HepG2 (cell line): ENCODE measurements at regions not wholly inside any gene's neighbourhood (a gene's known extent, or its start where the extent isn't known, plus 50 kb on each side); places are given as distances from the start of the nearest gene placed in this dataset.
A peak's percentile ranks its signal among the peaks of the same experiment; 100 is the strongest.

Experiments used
- ATAC-seq: fragments of 200-7000 bp; cut with Tn5 transposase; 3 replicates; pipeline ENCODE4 v1.9.1; 2020; ENCODE audit warnings: mild to moderate bottlenecking, moderate library complexity
- BruUV-seq: library from RNA; stranded (reverse); fragments of 400-500 nt; replicated peaks from 2 replicates; lab custom pipeline; 2021; lab: Mats Ljungman, UMichigan
- CTCF ChIA-PET: fragments of 300-600 bp; formaldehyde crosslinking; extraction: SDS; loops from one replicate; lab custom pipeline; 2021; ENCODE audit warnings: low total read pairs, inconsistent platforms, low intra/inter-chr PET ratio; lab: Yijun Ruan, JAX
- POLR2A ChIA-PET: fragments of 350-600 bp; sonication (Branson Sonifier 250); formaldehyde crosslinking; loops from one replicate; lab custom pipeline; 2020; ENCODE audit warnings: antibody characterized with exemption, inconsistent platforms; lab: Yijun Ruan, JAX
- DNase-seq: peaks from one replicate; pipeline ENCODE4 v3.0.0-alpha.2; 2015; ENCODE audit warnings: low spot score
- FAIRE-seq: peaks from 3 replicates; lab custom pipeline; 2011; peaks lifted over from hg19 to GRCh38; lab: Jason Lieb, UNC
- H2AFZ ChIP-seq: one replicate; pipeline ENCODE4 v1.6.1; 2011; ENCODE audit warnings: low read length, inconsistent platforms
- H3K27ac ChIP-seq: fragments of 300-600 bp; 3 replicates; pipeline ENCODE4 v1.8.0; 2011; ENCODE audit warnings: mixed run types, mild to moderate bottlenecking, mixed read lengths, low read length, inconsistent platforms; ENCODE audit not compliant: insufficient read depth; ENCODE audit errors: extremely low read length
- H3K27me3 ChIP-seq, 2 experiments: fragments of 200-600 bp in 1 of 2; 2 replicates in 1 of 2; 3 replicates in 1 of 2; pipeline versions ENCODE4 v1.6.0 to v1.8.0; 2011; ENCODE audit warnings: low read length in 2 of 2, mild to moderate bottlenecking in 2 of 2, moderate library complexity in 2 of 2, inconsistent platforms in 1 of 2; ENCODE audit not compliant: insufficient read depth in 2 of 2, control insufficient read depth in 1 of 2
- H3K36me3 ChIP-seq, 2 experiments: fragments of 200-600 bp in 1 of 2; replicated peaks in 1 of 2; 2 replicates in 1 of 2; 3 replicates in 1 of 2; pipeline versions ENCODE4 v1.5.1 to v1.8.0; 2011; ENCODE audit warnings: low read length in 2 of 2, inconsistent platforms in 1 of 2; ENCODE audit not compliant: insufficient read depth in 2 of 2, control insufficient read depth in 1 of 2
- H3K4me1 ChIP-seq: 2 replicates; pipeline ENCODE4 v1.5.1; 2012; ENCODE audit warnings: low read length, inconsistent platforms; ENCODE audit not compliant: insufficient read depth
- H3K4me2 ChIP-seq: 2 replicates; pipeline ENCODE4 v1.6.0; 2011; ENCODE audit warnings: low read depth, low read length, inconsistent platforms
- H3K4me3 ChIP-seq, 3 experiments: fragments of 200-600 bp in 1 of 3; sonication (generic), shearing (Covaris generic) in 1 of 3; replicated peaks in 1 of 3; 2 replicates each; pipeline ENCODE4 v1.5.1; 2011 to 2016; ENCODE audit warnings: low read length in 3 of 3, inconsistent platforms in 2 of 3, low read depth in 2 of 3, mild to moderate bottlenecking in 2 of 3, control low read depth in 1 of 3, mixed read lengths in 1 of 3; ENCODE audit not compliant: insufficient read depth in 1 of 3
- H3K79me2 ChIP-seq: one replicate; pipeline ENCODE4 v1.6.1; 2011; ENCODE audit warnings: low read length, inconsistent platforms; ENCODE audit not compliant: insufficient read depth
- H3K9ac ChIP-seq: 2 replicates; pipeline ENCODE4 v1.6.0; 2011; ENCODE audit warnings: mild to moderate bottlenecking, low read depth, low read length, inconsistent platforms; ENCODE audit not compliant: insufficient read depth
- H3K9me3 ChIP-seq: 2 replicates; pipeline ENCODE4 v1.5.1; 2012; ENCODE audit warnings: mild to moderate bottlenecking, low read length
- H4K20me1 ChIP-seq: 2 replicates; pipeline ENCODE4 v1.6.0; 2011; ENCODE audit warnings: inconsistent platforms, mild to moderate bottlenecking, low read length, moderate library complexity; ENCODE audit not compliant: insufficient read depth
- ARNT2 ChIP-seq: sonication (generic); formaldehyde crosslinking; IDR thresholded peaks from 2 replicates; pipeline ENCODE4 v1.8.0; 2022; ENCODE audit warnings: mild to moderate bottlenecking, low read depth, missing genetic modification reagents, moderate library complexity
- CEBPB ChIP-seq: IDR thresholded peaks from 2 replicates; pipeline ENCODE4 v1.6.1; 2011; ENCODE audit warnings: low read depth, low read length, improper control_type of control experiment, borderline replicate concordance
- JUN ChIP-seq: sonication (generic); formaldehyde crosslinking; IDR thresholded peaks from 2 replicates; pipeline ENCODE4 v1.4.0; 2020; ENCODE audit warnings: mild to moderate bottlenecking, missing genetic modification reagents
- LCORL ChIP-seq, 2 experiments: fragments of 450-650 bp in 1 of 2; sonication (generic) in 1 of 2; formaldehyde crosslinking in 1 of 2; IDR thresholded peaks; 2 replicates each; pipeline versions ENCODE4 v1.5.0 to v1.6.1; 2017 to 2020; ENCODE audit warnings: antibody characterized with exemption in 1 of 2, missing genetic modification reagents in 1 of 2
- MED1 ChIP-seq: sonication (generic); formaldehyde crosslinking; IDR thresholded peaks from 2 replicates; pipeline ENCODE4 v1.4.0; 2020; ENCODE audit warnings: missing genetic modification reagents
- MIER3 ChIP-seq: IDR thresholded peaks from 2 replicates; pipeline ENCODE4 v1.6.1; 2016; ENCODE audit warnings: missing compliant biosample characterization, borderline replicate concordance
- NFIC ChIP-seq: IDR thresholded peaks from 2 replicates; pipeline ENCODE4 v1.6.1; 2012; ENCODE audit warnings: mild to moderate bottlenecking, low read length, inconsistent platforms
- POLR2G ChIP-seq: fragments of 200-400 bp; formaldehyde crosslinking; IDR thresholded peaks from 2 replicates; pipeline ENCODE4 v1.6.1; 2018; ENCODE audit warnings: mild to moderate bottlenecking, low read depth, low read length, moderate library complexity
- RARA ChIP-seq: IDR thresholded peaks from 2 replicates; pipeline ENCODE4 v1.6.1; 2016; ENCODE audit warnings: missing genetic modification reagents, missing compliant biosample characterization
- SALL2 ChIP-seq: sonication (generic); formaldehyde crosslinking; IDR thresholded peaks from 2 replicates; pipeline ENCODE4 v1.8.1; 2023; ENCODE audit warnings: mild to moderate bottlenecking, missing genetic modification reagents, inconsistent platforms
- SAP130 ChIP-seq: IDR thresholded peaks from 2 replicates; pipeline ENCODE4 v1.6.1; 2016; ENCODE audit warnings: low read depth
- SOX6 ChIP-seq, 2 experiments: fragments of 450-650 bp in 1 of 2; sonication (generic) in 1 of 2; formaldehyde crosslinking in 1 of 2; IDR thresholded peaks; 2 replicates each; pipeline versions ENCODE4 v1.4.0 to v1.6.1; 2017 to 2020; ENCODE audit warnings: antibody characterized with exemption in 1 of 2, mild to moderate bottlenecking in 1 of 2, missing genetic modification reagents in 1 of 2
- ZBTB8A ChIP-seq: sonication (generic); formaldehyde crosslinking; IDR thresholded peaks from 2 replicates; pipeline ENCODE4 v1.4.0; 2020; ENCODE audit warnings: mild to moderate bottlenecking, low read depth, missing genetic modification reagents, borderline replicate concordance
- ZFP82 ChIP-seq: sonication (generic); formaldehyde crosslinking; IDR thresholded peaks from 2 replicates; pipeline ENCODE4 v1.5.1; 2020; ENCODE audit warnings: mild to moderate bottlenecking, missing genetic modification reagents, borderline replicate concordance
- ZFP90 ChIP-seq: sonication (generic); formaldehyde crosslinking; IDR thresholded peaks from 2 replicates; pipeline ENCODE4 v1.8.0; 2022; ENCODE audit warnings: missing genetic modification reagents, mild to moderate bottlenecking, inconsistent platforms, borderline replicate concordance
- ZNF776 ChIP-seq: sonication (generic); formaldehyde crosslinking; IDR thresholded peaks from 2 replicates; pipeline ENCODE4 v1.4.0; 2020; ENCODE audit warnings: mild to moderate bottlenecking, missing genetic modification reagents
- WGBS: methylation state at CpG from one replicate; pipeline ENCODE4 v1.1.6; 2017; ENCODE audit warnings: low lambda C conversion rate; 5-methylcytosine and 5-hydroxymethylcytosine counted together
- in situ Hi-C: cut with HindIII; loops from 2 replicates; pipeline ENCODE4 v1.10.0; 2017; ENCODE audit warnings: low pct_unique_long_range_greater_than_20kb; ENCODE audit not compliant: extremely low pct_ligation_motif_present
- intact Hi-C: fragments of 100-400 bp; cut with micrococcal nuclease; formaldehyde crosslinking; loops from one replicate; pipeline ENCODE4 v1.10.0; 2022; ENCODE audit not compliant: unreplicated experiment
- TF ChIP-seq, protein P1 (sequence below): sonication (generic); formaldehyde crosslinking; IDR thresholded peaks from 2 replicates; pipeline ENCODE4 v1.4.0; 2020; ENCODE audit warnings: mild to moderate bottlenecking, missing genetic modification reagents
- TF ChIP-seq, protein P2 (sequence below), 2 experiments: sonication (generic) in 1 of 2; formaldehyde crosslinking in 1 of 2; IDR thresholded peaks; 2 replicates each; pipeline versions ENCODE4 v1.5.1 to v1.6.1; 2011 to 2020; ENCODE audit warnings: borderline replicate concordance in 1 of 2, low read depth in 1 of 2, low read length in 1 of 2, mild to moderate bottlenecking in 1 of 2, missing genetic modification reagents in 1 of 2, moderate library complexity in 1 of 2
- TF ChIP-seq, protein P3 (sequence below): sonication (generic); formaldehyde crosslinking; IDR thresholded peaks from 2 replicates; pipeline ENCODE4 v1.8.0; 2022; ENCODE audit warnings: mild to moderate bottlenecking, missing genetic modification reagents, moderate library complexity
- TF ChIP-seq, protein P4 (sequence below): sonication (generic); formaldehyde crosslinking; IDR thresholded peaks from 2 replicates; pipeline ENCODE4 v1.4.0; 2020; ENCODE audit warnings: mild to moderate bottlenecking, missing genetic modification reagents

DNA sequence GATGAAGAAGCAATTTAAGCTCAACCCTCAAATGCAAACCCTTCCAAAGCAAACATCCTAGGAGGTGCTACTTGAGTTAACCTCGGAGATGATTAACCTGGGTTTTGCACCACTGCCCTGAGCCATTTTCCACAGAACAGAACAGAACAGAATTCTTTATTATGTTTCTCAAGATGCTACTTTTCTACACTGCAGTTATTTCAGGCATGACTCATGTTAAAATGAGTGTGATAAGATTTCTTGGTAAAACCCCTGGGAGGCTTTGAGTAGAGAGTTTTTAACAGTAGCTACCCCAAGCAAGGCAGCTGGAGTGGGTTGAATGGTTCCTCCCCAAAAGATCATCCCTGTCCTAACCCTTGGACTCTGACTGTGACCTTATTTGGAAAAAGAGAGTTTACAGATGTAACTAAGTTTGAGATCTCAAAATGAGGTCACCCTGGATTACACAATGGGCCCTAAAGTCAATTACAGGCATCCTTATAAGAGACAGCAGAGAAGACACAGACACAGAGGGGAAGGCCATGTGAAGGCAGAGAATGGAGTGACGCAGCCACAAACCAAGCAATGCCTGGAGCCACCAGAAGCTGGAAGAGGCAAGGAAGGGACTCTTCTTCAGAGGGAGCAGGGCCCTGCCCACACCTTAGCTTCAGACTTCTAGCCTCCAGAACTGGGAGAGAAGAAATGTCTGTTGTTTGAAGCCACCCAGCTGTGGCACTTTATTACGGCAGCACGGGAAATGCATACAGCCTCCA lies 153.4 kb downstream of the ETS2 start:
- no peaks in the 10 kb centered on the region for H3K36me3 ChIP-seq
- H3K27ac ChIP-seq: peak overlapping the region; percentile 55
- H2AFZ ChIP-seq: no peak overlapping the region
- no TSS peak for BruUV-seq
- H3K4me2 ChIP-seq: peak overlapping the region; percentile 44
- POLR2A ChIA-PET: interaction anchor here (0.6 to 1.8 kb wide), 8 partner anchors 31 to 354 kb away, joined by 3 to 9 read pairs (median 6); no protein-coding TSS in a partner anchor
- H3K79me2 ChIP-seq: no peaks in the 10 kb centered on the region
- FAIRE-seq (peak; percentile 73), DNase-seq (peak; percentile 62), ATAC-seq (peak; percentile 59)
- WGBS: 49% methylated on average over 4 of the region's 4 CpGs
- peak overlapping the region; percentile 32; the same call in 1 of the 2 replicates for H3K9ac ChIP-seq
- CTCF ChIA-PET: no interaction called here
- no peaks in the 10 kb centered on the region for H3K27me3 ChIP-seq
- H3K4me1 ChIP-seq: peaks cover 70% of the 10 kb centered on the region
- peaks cover 6% of the 10 kb centered on the region; the same call in 1 of the 2 replicates for H3K9me3 ChIP-seq
- intact Hi-C loops: no loop called here
- in situ Hi-C loops: no loop called here
- peak overlapping the region in 2 of 3 experiments; percentile 5 to 36; a peak in 2 of 6 replicates for H3K4me3 ChIP-seq
- no peaks in the 10 kb centered on the region for H4K20me1 ChIP-seq
- TF ChIP-seq ARNT2 (CRISPR knock-in tag) (no peak), ZBTB8A (no peak), MED1 (peak; percentile 45), ZFP90 (CRISPR knock-in tag) (no peak), SOX6 (IDR thresholded peaks at IDR 0.05) (no peak), SOX6 (CRISPR knock-in tag; IDR thresholded peaks at IDR 0.05) (0 out of 2 replicates have a peak, but pooled peaks have one; percentile 23), NFIC (no peak), SAP130 (CRISPR knock-in tag) (0 out of 2 replicates have a peak, but pooled peaks have one; percentile 23), ZFP82 (CRISPR knock-in tag) (no peak), SALL2 (CRISPR knock-in tag) (no peak), MIER3 (CRISPR knock-in tag) (0 out of 2 replicates have a peak, but pooled peaks have one; percentile 19), ZNF776 (CRISPR knock-in tag) (no peak), CEBPB (peak; percentile 65; the same call in 1 of the 2 replicates), RARA (CRISPR knock-in tag) (peak; percentile 58), LCORL (IDR thresholded peaks at IDR 0.05) (no peak), LCORL (CRISPR knock-in tag; IDR thresholded peaks at IDR 0.05) (peak; percentile 79), POLR2G (peak; percentile 53), JUN (CRISPR knock-in tag) (peak; percentile 44; the same call in 1 of the 2 replicates)
- TF ChIP-seq, protein P1, sequence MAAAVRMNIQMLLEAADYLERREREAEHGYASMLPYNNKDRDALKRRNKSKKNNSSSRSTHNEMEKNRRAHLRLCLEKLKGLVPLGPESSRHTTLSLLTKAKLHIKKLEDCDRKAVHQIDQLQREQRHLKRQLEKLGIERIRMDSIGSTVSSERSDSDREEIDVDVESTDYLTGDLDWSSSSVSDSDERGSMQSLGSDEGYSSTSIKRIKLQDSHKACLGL: no peak
- TF ChIP-seq, protein P2, sequence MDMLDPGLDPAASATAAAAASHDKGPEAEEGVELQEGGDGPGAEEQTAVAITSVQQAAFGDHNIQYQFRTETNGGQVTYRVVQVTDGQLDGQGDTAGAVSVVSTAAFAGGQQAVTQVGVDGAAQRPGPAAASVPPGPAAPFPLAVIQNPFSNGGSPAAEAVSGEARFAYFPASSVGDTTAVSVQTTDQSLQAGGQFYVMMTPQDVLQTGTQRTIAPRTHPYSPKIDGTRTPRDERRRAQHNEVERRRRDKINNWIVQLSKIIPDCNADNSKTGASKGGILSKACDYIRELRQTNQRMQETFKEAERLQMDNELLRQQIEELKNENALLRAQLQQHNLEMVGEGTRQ (IDR thresholded peaks at IDR 0.05; ENCODE audit: low read depth, low read length): no peak
- TF ChIP-seq, protein P2 (CRISPR knock-in tag; IDR thresholded peaks at IDR 0.05; ENCODE audit: borderline replicate concordance): peak; percentile 66; the same call in 1 of the 2 replicates
- TF ChIP-seq, protein P3, sequence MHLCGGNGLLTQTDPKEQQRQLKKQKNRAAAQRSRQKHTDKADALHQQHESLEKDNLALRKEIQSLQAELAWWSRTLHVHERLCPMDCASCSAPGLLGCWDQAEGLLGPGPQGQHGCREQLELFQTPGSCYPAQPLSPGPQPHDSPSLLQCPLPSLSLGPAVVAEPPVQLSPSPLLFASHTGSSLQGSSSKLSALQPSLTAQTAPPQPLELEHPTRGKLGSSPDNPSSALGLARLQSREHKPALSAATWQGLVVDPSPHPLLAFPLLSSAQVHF (CRISPR knock-in tag): no peak
- TF ChIP-seq, protein P4, sequence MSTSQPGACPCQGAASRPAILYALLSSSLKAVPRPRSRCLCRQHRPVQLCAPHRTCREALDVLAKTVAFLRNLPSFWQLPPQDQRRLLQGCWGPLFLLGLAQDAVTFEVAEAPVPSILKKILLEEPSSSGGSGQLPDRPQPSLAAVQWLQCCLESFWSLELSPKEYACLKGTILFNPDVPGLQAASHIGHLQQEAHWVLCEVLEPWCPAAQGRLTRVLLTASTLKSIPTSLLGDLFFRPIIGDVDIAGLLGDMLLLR (CRISPR knock-in tag): no peak
